Endothelial cell of umbilical vein (primary cell): ENCODE measurements at regions not wholly inside any gene's neighbourhood (a gene's known extent, or its start where the extent isn't known, plus 50 kb on each side); places are given as distances from the start of the nearest gene placed in this dataset.

Experiments used
- BruUV-seq: library from RNA; stranded (reverse); fragments of 400-500 nt; replicated peaks from 2 replicates; lab custom pipeline; 2021; lab: Mats Ljungman, UMichigan
- CTCF ChIA-PET: fragments of 300-600, 350-600 bp; sonication (Branson Sonifier 250); formaldehyde crosslinking; loops from one replicate; lab custom pipeline; 2021; ENCODE audit warnings: antibody characterized with exemption, inconsistent platforms; lab: Charles Lee
- POLR2A ChIA-PET: fragments of 300-600, 350-600 bp; sonication (Branson Sonifier 250); formaldehyde crosslinking; loops from one replicate; lab custom pipeline; 2021; ENCODE audit warnings: antibody characterized with exemption, inconsistent platforms; lab: Charles Lee
- DNase-seq: peaks from one replicate; pipeline ENCODE4 v3.0.0-alpha.2; 2011; ENCODE audit warnings: low read depth, low spot score
- FAIRE-seq: peaks from 2 replicates; lab custom pipeline; 2011; peaks lifted over from hg19 to GRCh38; lab: Jason Lieb, UNC
- H2AFZ ChIP-seq: 2 replicates; pipeline ENCODE4 v1.6.0; 2012; ENCODE audit warnings: low read depth, low read length, control low read depth, inconsistent platforms
- H3K27ac ChIP-seq: 2 replicates; pipeline ENCODE4 v1.5.1; 2011; ENCODE audit warnings: low read depth, mild to moderate bottlenecking, control low read depth, low read length, moderate library complexity; ENCODE audit not compliant: insufficient read depth
- H3K27me3 ChIP-seq, 2 experiments: 2 replicates each; pipeline versions ENCODE4 v1.6.0 to v1.6.1; 2011; ENCODE audit warnings: low read length in 2 of 2, mixed read lengths in 1 of 2; ENCODE audit not compliant: control insufficient read depth in 2 of 2, insufficient read depth in 2 of 2
- H3K36me3 ChIP-seq, 2 experiments: 2 replicates in 1 of 2; 3 replicates in 1 of 2; pipeline ENCODE4 v1.5.1; 2011; ENCODE audit warnings: low read length in 2 of 2, mild to moderate bottlenecking in 1 of 2, moderate library complexity in 1 of 2; ENCODE audit not compliant: control insufficient read depth in 2 of 2, insufficient read depth in 2 of 2; ENCODE audit errors: extremely low read depth in 1 of 2
- H3K4me1 ChIP-seq: 3 replicates; pipeline ENCODE4 v1.5.1; 2011; ENCODE audit warnings: mild to moderate bottlenecking, low read length; ENCODE audit not compliant: control insufficient read depth, insufficient read depth; ENCODE audit errors: extremely low read depth
- H3K4me2 ChIP-seq: 2 replicates; pipeline ENCODE4 v1.6.1; 2011; ENCODE audit warnings: low read length, control low read depth, mixed read lengths; ENCODE audit not compliant: insufficient read depth
- H3K4me3 ChIP-seq, 3 experiments: fragments of 200-600 bp in 1 of 3; sonication (generic), shearing (Covaris generic) in 1 of 3; replicated peaks in 1 of 3; 2 replicates each; pipeline ENCODE4 v1.5.1; 2011 to 2016; ENCODE audit warnings: control low read depth in 3 of 3, low read length in 3 of 3, mild to moderate bottlenecking in 2 of 3, inconsistent platforms in 1 of 3, low read depth in 1 of 3, moderate library complexity in 1 of 3; ENCODE audit not compliant: insufficient read depth in 1 of 3
- H3K79me2 ChIP-seq: 2 replicates; pipeline ENCODE4 v1.6.0; 2012; ENCODE audit warnings: low read length, inconsistent platforms; ENCODE audit not compliant: control insufficient read depth, insufficient read depth
- H3K9ac ChIP-seq: replicated peaks from 2 replicates; pipeline ENCODE3; 2011; ENCODE audit warnings: low read length, control low read depth; ENCODE audit not compliant: insufficient read depth; ENCODE audit errors: extremely low read depth
- H3K9me1 ChIP-seq: replicated peaks from 3 replicates; pipeline ENCODE4 v1.6.0; 2011; ENCODE audit warnings: mild to moderate bottlenecking, low read length; ENCODE audit not compliant: control insufficient read depth, insufficient read depth; ENCODE audit errors: extremely low read depth
- H3K9me3 ChIP-seq: replicated peaks from 2 replicates; pipeline ENCODE4 v1.5.1; 2012; ENCODE audit warnings: low read length, inconsistent platforms; ENCODE audit not compliant: control insufficient read depth, insufficient read depth
- H4K20me1 ChIP-seq: replicated peaks from 2 replicates; pipeline ENCODE3; 2011; ENCODE audit warnings: mild to moderate bottlenecking, low read length; ENCODE audit not compliant: control insufficient read depth, insufficient read depth; ENCODE audit errors: extremely low read depth
- CTCF ChIP-seq, 2 donors: IDR thresholded peaks; 1 replicate in 1 of 2; 2 replicates in 1 of 2; pipeline ENCODE4 v1.5.1; 2011; ENCODE audit warnings: low read length in 2 of 2, mild to moderate bottlenecking in 2 of 2, moderate library complexity in 2 of 2, control low read depth in 1 of 2, inconsistent platforms in 1 of 2, low read depth in 1 of 2; ENCODE audit not compliant: insufficient read depth in 1 of 2; ENCODE audit errors: extremely low read depth in 1 of 2
- EZH2 ChIP-seq: IDR thresholded peaks from 2 replicates; pipeline ENCODE4 v1.6.1; 2012; ENCODE audit warnings: borderline replicate concordance, low read depth, mild to moderate bottlenecking, moderate library complexity, low read length, inconsistent platforms; ENCODE audit not compliant: severe bottlenecking
- FOS ChIP-seq: IDR thresholded peaks from 2 replicates; pipeline ENCODE4 v1.6.1; 2011; ENCODE audit warnings: mild to moderate bottlenecking, low read length, moderate library complexity, borderline replicate concordance; ENCODE audit not compliant: insufficient read depth
- GATA2 ChIP-seq: IDR thresholded peaks from 2 replicates; pipeline ENCODE4 v1.7.0; 2011; ENCODE audit warnings: low read depth, mild to moderate bottlenecking, moderate library complexity, mixed read lengths, low read length; ENCODE audit not compliant: insufficient read length, insufficient read depth
- JUN ChIP-seq: IDR thresholded peaks from 2 replicates; pipeline ENCODE4 v1.6.1; 2011; ENCODE audit warnings: borderline replicate concordance, low read depth; ENCODE audit not compliant: insufficient read length, insufficient read depth
- MAX ChIP-seq: IDR thresholded peaks from 2 replicates; pipeline ENCODE4 v1.6.1; 2011; ENCODE audit not compliant: insufficient read depth, insufficient read length
- MYC ChIP-seq: IDR thresholded peaks from one replicate; pipeline ENCODE4 v1.6.1; 2011; ENCODE audit warnings: mild to moderate bottlenecking, low read depth, low read length
- POLR2A ChIP-seq: IDR thresholded peaks from 2 replicates; pipeline ENCODE4 v1.6.1; 2012; ENCODE audit warnings: low read depth, mild to moderate bottlenecking, control low read depth, low read length
- POLR2AphosphoS5 ChIP-seq: IDR thresholded peaks from 2 replicates; pipeline ENCODE4 v1.6.1; 2012; ENCODE audit warnings: low read depth, mild to moderate bottlenecking, control low read depth, low read length, moderate library complexity; ENCODE audit not compliant: insufficient read depth
- dilution Hi-C: fragments of 300-500 bp; cut with MboI; formaldehyde crosslinking; loops from one replicate; pipeline ENCODE4 v1.15.0; 2019; ENCODE audit warnings: low sequenced_read_pairs; ENCODE audit not compliant: extremely low pct_ligation_motif_present
- intact Hi-C: fragments of 100-400 bp; cut with micrococcal nuclease; formaldehyde crosslinking; loops from one replicate; pipeline ENCODE4 v1.10.0; 2022

DNA sequence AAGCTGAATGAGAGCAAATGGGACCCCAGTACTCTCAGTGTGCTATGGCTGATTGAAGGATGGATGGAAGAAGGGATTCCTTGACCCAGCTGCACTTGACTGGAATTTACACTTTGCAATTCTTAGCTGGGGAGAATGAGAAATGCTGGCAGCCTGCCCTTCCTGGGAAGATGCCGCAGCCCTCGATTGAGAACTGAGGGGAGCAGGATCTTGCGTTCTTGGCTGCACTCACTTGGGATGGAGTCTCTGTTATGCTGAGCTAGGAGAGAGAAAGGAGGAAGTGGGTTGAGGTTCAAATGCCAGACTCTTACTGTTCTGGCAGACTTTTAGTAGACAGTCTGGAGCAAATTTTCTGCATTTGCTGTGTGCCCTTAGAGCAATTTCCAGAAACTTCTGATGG lies 221.2 kb downstream of the FNDC1 start:
- H3K9me3 ChIP-seq, result no peaks in the 10 kb centered on the region
- intact Hi-C loops, result no loop called here
- no peaks in the 10 kb centered on the region for H3K79me2 ChIP-seq
- no peak overlapping the region for H3K4me2 ChIP-seq
- dilution Hi-C loops, result no loop called here
- TF ChIP-seq EZH2 (no peak), CTCF (IDR thresholded peaks at IDR 0.05; ENCODE audit: extremely low read depth in 1 of 2, insufficient read depth in 1 of 2, low read depth in 1 of 2, low read length in 2 of 2) (no peak), MYC (no peak), GATA2 (no peak), POLR2A (no peak), JUN (no peak), MAX (no peak), FOS (no peak), POLR2AphosphoS5 (no peak)
- H3K27ac ChIP-seq, result no peak overlapping the region
- no peaks in the 10 kb centered on the region for H3K9me1 ChIP-seq
- no peak overlapping the region for H3K4me3 ChIP-seq
- no peaks in the 10 kb centered on the region for H3K4me1 ChIP-seq
- no peaks in the 10 kb centered on the region for H3K36me3 ChIP-seq
- no peaks in the 10 kb centered on the region for H3K27me3 ChIP-seq
- BruUV-seq, result no TSS peak
- no peak for DNase-seq
- ChIA-PET CTCF (no interaction called here), POLR2A (no interaction called here)
- FAIRE-seq, result no peak
- no peak overlapping the region for H2AFZ ChIP-seq
- no peak overlapping the region for H3K9ac ChIP-seq
- no peaks in the 10 kb centered on the region for H4K20me1 ChIP-seq
